SK-N-SH treated with all-trans-retinoic acid at 6 μM for 48 hours (cell line): ENCODE measurements at regions not wholly inside any gene's neighbourhood (a gene's known extent, or its start where the extent isn't known, plus 50 kb on each side); places are given as distances from the start of the nearest gene placed in this dataset.

Experiments
- ATAC-seq: fragments of 200-7000 bp; cut with Tn5 transposase; 3 replicates; pipeline ENCODE4 v1.9.1; 2020; ENCODE audit warnings: mild to moderate bottlenecking, moderate library complexity
- ARNTL ChIP-seq: fragments of 450-650 bp; formaldehyde crosslinking; IDR thresholded peaks from 2 replicates; pipeline ENCODE4 v1.5.0; 2020; ENCODE audit warnings: low read depth, mild to moderate bottlenecking, moderate library complexity, borderline replicate concordance
- BACH2 ChIP-seq: fragments of 250-450 bp; sonication (Bioruptor Pico); IDR thresholded peaks from 2 replicates; pipeline ENCODE4 v1.9.0; 2021; ENCODE audit warnings: mild to moderate bottlenecking, borderline replicate concordance
- CSDC2 ChIP-seq: fragments of 250-450 bp; sonication (Bioruptor Pico); IDR thresholded peaks from 2 replicates; pipeline ENCODE4 v1.5.0; 2020; ENCODE audit warnings: mild to moderate bottlenecking, moderate library complexity
- ESRRG ChIP-seq: fragments of 250-450 bp; sonication (Bioruptor Pico); IDR thresholded peaks from 2 replicates; pipeline ENCODE4 v1.6.1; 2021; ENCODE audit warnings: mild to moderate bottlenecking
- GLIS3 ChIP-seq: fragments of 250-450 bp; sonication (Bioruptor Pico); IDR thresholded peaks from 2 replicates; pipeline ENCODE4 v1.5.0; 2020; ENCODE audit warnings: mild to moderate bottlenecking, moderate library complexity
- ISL1 ChIP-seq: fragments of 250-450 bp; sonication (Bioruptor Pico); IDR thresholded peaks from 2 replicates; pipeline ENCODE4 v2.1.2; 2022; ENCODE audit warnings: mild to moderate bottlenecking, moderate library complexity
- OSR1 ChIP-seq: fragments of 250-450 bp; sonication (Bioruptor Pico); IDR thresholded peaks from 2 replicates; pipeline ENCODE4 v1.8.0; 2022; ENCODE audit warnings: moderate library complexity, mild to moderate bottlenecking, inconsistent platforms
- PPARA ChIP-seq: fragments of 250-450 bp; sonication (Bioruptor Pico); IDR thresholded peaks from 2 replicates; pipeline ENCODE4 v1.5.0; 2020; ENCODE audit warnings: mild to moderate bottlenecking, borderline replicate concordance
- RARB ChIP-seq: fragments of 250-450 bp; sonication (Bioruptor Pico); IDR thresholded peaks from 2 replicates; pipeline ENCODE4 v1.8.0; 2021; ENCODE audit warnings: mild to moderate bottlenecking, moderate library complexity
- SNAI2 ChIP-seq: fragments of 250-450 bp; sonication (Bioruptor Pico); IDR thresholded peaks from 2 replicates; pipeline ENCODE4 v1.5.0; 2020; ENCODE audit warnings: mild to moderate bottlenecking, moderate library complexity
- TCF4 ChIP-seq: fragments of 250-450 bp; sonication (Bioruptor Pico); IDR thresholded peaks from 2 replicates; pipeline ENCODE4 v1.8.0; 2021; ENCODE audit warnings: mild to moderate bottlenecking, moderate library complexity, borderline replicate concordance
- TOX ChIP-seq: fragments of 250-450 bp; sonication (Bioruptor Pico); IDR thresholded peaks from 2 replicates; pipeline ENCODE4 v1.8.0; 2021; ENCODE audit warnings: mild to moderate bottlenecking, moderate library complexity, borderline replicate concordance
- ZFP3 ChIP-seq: fragments of 250-450 bp; sonication (Bioruptor Pico); IDR thresholded peaks from 2 replicates; pipeline ENCODE4 v1.5.0; 2020; ENCODE audit warnings: mild to moderate bottlenecking, moderate library complexity
- ZFP30 ChIP-seq: fragments of 450-650 bp; formaldehyde crosslinking; IDR thresholded peaks from 2 replicates; pipeline ENCODE4 v1.5.0; 2022; ENCODE audit warnings: mild to moderate bottlenecking, moderate library complexity
- ZNF565 ChIP-seq: fragments of 450-650 bp; formaldehyde crosslinking; conservative IDR thresholded peaks from 2 replicates; pipeline ENCODE4 v1.5.0; 2020; ENCODE audit warnings: low read depth, mild to moderate bottlenecking, moderate library complexity
- ZNF70 ChIP-seq: fragments of 450-650 bp; formaldehyde crosslinking; IDR thresholded peaks from 2 replicates; pipeline ENCODE4 v1.5.0; 2020; ENCODE audit warnings: mild to moderate bottlenecking, moderate library complexity
- ZNF8 ChIP-seq: fragments of 450-650 bp; formaldehyde crosslinking; IDR thresholded peaks from 2 replicates; pipeline ENCODE4 v1.5.0; 2020; ENCODE audit warnings: mild to moderate bottlenecking, moderate library complexity
- TF ChIP-seq, protein P1 (sequence below): fragments of 250-450 bp; sonication (Bioruptor Pico); IDR thresholded peaks from 2 replicates; pipeline ENCODE4 v1.5.1; 2021; ENCODE audit warnings: mild to moderate bottlenecking, moderate library complexity
- TF ChIP-seq, protein P2 (sequence below): fragments of 250-450 bp; sonication (Bioruptor Pico); IDR thresholded peaks from 2 replicates; pipeline ENCODE4 v1.5.1; 2020; ENCODE audit warnings: low read depth, mild to moderate bottlenecking, moderate library complexity
- TF ChIP-seq, protein P3 (sequence below): fragments of 250-450 bp; sonication (Bioruptor Pico); IDR thresholded peaks from 2 replicates; pipeline ENCODE4 v1.8.0; 2021; ENCODE audit warnings: low read depth, mild to moderate bottlenecking, moderate library complexity, borderline replicate concordance
- TF ChIP-seq, protein P4 (sequence below): fragments of 250-450 bp; sonication (Bioruptor Pico); IDR thresholded peaks from 2 replicates; pipeline ENCODE4 v1.5.0; 2020; ENCODE audit warnings: mild to moderate bottlenecking, moderate library complexity

- no peak for ATAC-seq
- TF ChIP-seq ESRRG (CRISPR knock-in tag), result no peak
- TF ChIP-seq, protein P1, sequence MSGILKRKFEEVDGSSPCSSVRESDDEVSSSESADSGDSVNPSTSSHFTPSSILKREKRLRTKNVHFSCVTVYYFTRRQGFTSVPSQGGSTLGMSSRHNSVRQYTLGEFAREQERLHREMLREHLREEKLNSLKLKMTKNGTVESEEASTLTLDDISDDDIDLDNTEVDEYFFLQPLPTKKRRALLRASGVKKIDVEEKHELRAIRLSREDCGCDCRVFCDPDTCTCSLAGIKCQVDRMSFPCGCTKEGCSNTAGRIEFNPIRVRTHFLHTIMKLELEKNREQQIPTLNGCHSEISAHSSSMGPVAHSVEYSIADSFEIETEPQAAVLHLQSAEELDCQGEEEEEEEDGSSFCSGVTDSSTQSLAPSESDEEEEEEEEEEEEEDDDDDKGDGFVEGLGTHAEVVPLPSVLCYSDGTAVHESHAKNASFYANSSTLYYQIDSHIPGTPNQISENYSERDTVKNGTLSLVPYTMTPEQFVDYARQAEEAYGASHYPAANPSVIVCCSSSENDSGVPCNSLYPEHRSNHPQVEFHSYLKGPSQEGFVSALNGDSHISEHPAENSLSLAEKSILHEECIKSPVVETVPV (CRISPR knock-in tag), result no peak
- no peak for TF ChIP-seq ZNF8
- TF ChIP-seq RARB (CRISPR knock-in tag), result no peak
These were observed 160.8 kb downstream of the NTMT2 start for GRCh38 chr1:170306513-170306910.

DNA sequence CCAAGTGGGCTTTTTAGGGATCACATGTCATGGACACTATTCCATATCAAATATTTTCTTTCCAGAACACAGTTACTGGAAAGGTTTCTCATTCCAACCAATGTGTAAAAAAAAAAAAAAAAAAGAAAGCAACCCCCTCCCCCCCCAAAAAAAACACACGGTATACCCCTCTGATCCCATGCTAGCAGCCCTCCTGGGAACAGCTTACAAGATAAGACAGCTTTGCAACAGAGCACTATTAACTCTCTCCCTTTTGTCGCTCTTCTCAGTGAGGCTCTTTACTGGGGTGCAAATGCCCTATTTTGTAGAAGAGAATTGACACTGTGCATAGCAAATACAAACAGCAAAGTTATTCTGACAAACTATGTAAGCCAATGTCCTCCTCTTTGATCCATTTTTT, 161.2 kb downstream of the NTMT2 start:
- ATAC-seq, result no peak
- TF ChIP-seq, protein P2, sequence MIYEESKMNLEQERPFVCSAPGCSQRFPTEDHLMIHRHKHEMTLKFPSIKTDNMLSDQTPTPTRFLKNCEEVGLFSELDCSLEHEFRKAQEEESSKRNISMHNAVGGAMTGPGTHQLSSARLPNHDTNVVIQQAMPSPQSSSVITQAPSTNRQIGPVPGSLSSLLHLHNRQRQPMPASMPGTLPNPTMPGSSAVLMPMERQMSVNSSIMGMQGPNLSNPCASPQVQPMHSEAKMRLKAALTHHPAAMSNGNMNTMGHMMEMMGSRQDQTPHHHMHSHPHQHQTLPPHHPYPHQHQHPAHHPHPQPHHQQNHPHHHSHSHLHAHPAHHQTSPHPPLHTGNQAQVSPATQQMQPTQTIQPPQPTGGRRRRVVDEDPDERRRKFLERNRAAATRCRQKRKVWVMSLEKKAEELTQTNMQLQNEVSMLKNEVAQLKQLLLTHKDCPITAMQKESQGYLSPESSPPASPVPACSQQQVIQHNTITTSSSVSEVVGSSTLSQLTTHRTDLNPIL, result no peak
- TF ChIP-seq TOX (CRISPR knock-in tag) (no peak), SNAI2 (CRISPR knock-in tag) (no peak), ARNTL (CRISPR knock-in tag) (no peak), ZNF565 (no peak), TCF4 (CRISPR knock-in tag) (no peak), ESRRG (CRISPR knock-in tag) (no peak), CSDC2 (no peak), ZFP30 (CRISPR knock-in tag) (no peak), PPARA (CRISPR knock-in tag) (no peak), ISL1 (CRISPR knock-in tag) (no peak), ZNF70 (CRISPR knock-in tag) (no peak), ZNF8 (no peak)
- TF ChIP-seq, protein P3, sequence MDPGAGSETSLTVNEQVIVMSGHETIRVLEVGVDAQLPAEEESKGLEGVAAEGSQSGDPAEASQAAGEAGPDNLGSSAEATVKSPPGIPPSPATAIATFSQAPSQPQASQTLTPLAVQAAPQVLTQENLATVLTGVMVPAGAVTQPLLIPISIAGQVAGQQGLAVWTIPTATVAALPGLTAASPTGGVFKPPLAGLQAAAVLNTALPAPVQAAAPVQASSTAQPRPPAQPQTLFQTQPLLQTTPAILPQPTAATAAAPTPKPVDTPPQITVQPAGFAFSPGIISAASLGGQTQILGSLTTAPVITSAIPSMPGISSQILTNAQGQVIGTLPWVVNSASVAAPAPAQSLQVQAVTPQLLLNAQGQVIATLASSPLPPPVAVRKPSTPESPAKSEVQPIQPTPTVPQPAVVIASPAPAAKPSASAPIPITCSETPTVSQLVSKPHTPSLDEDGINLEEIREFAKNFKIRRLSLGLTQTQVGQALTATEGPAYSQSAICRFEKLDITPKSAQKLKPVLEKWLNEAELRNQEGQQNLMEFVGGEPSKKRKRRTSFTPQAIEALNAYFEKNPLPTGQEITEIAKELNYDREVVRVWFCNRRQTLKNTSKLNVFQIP (CRISPR knock-in tag), result no peak
- TF ChIP-seq, protein P4, sequence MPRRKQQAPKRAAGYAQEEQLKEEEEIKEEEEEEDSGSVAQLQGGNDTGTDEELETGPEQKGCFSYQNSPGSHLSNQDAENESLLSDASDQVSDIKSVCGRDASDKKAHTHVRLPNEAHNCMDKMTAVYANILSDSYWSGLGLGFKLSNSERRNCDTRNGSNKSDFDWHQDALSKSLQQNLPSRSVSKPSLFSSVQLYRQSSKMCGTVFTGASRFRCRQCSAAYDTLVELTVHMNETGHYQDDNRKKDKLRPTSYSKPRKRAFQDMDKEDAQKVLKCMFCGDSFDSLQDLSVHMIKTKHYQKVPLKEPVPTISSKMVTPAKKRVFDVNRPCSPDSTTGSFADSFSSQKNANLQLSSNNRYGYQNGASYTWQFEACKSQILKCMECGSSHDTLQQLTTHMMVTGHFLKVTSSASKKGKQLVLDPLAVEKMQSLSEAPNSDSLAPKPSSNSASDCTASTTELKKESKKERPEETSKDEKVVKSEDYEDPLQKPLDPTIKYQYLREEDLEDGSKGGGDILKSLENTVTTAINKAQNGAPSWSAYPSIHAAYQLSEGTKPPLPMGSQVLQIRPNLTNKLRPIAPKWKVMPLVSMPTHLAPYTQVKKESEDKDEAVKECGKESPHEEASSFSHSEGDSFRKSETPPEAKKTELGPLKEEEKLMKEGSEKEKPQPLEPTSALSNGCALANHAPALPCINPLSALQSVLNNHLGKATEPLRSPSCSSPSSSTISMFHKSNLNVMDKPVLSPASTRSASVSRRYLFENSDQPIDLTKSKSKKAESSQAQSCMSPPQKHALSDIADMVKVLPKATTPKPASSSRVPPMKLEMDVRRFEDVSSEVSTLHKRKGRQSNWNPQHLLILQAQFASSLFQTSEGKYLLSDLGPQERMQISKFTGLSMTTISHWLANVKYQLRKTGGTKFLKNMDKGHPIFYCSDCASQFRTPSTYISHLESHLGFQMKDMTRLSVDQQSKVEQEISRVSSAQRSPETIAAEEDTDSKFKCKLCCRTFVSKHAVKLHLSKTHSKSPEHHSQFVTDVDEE (CRISPR knock-in tag), result no peak
- TF ChIP-seq, protein P1 (CRISPR knock-in tag), result no peak

DNA sequence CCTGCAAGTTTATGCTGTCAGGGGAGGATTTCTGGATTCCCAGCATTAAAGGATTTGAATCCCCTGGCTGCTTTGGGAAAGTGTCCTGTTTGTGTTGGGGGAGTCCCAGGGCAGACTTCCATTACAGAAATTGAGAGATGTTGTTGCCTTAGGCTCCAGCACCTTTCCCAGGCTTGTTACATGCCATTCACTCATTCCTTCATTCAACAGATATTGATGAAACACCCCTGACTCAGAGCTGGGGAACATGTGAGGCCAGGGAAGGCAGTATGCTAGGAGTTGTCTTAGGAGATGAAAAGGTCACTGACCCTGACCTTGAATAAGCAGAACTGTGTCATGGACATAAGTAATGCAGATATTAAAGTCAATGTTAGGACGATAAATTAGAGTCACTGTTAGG, 161.7 kb downstream of the NTMT2 start:
- TF ChIP-seq RARB (CRISPR knock-in tag), result no peak
- no peak for TF ChIP-seq GLIS3 (CRISPR knock-in tag)
- no peak for TF ChIP-seq OSR1 (CRISPR knock-in tag)
- TF ChIP-seq TCF4 (CRISPR knock-in tag), result no peak
- TF ChIP-seq, protein P3 (CRISPR knock-in tag), result no peak
- TF ChIP-seq SNAI2 (CRISPR knock-in tag), result no peak
- TF ChIP-seq, protein P1 (CRISPR knock-in tag), result no peak
- TF ChIP-seq BACH2 (CRISPR knock-in tag), result no peak
- TF ChIP-seq ZFP3 (CRISPR knock-in tag), result no peak
- TF ChIP-seq, protein P2, result no peak
- TF ChIP-seq ZNF8, result no peak

More for the DNA sequence above, 161.7 kb downstream of the NTMT2 start:
- no peak for ATAC-seq
